H1 (cell line): ENCODE measurements at regions not wholly inside any gene's neighbourhood (a gene's known extent, or its start where the extent isn't known, plus 50 kb on each side); places are given as distances from the start of the nearest gene placed in this dataset.

ENCODE experiments used
- ASH2L ChIP-seq: fragments of 200-600, 300-600 bp; sonication (generic); IDR thresholded peaks from one replicate; pipeline ENCODE4 v1.7.1; 2017; ENCODE audit warnings: low read length
- BCL11A ChIP-seq, 2 experiments: IDR thresholded peaks; one replicate each; pipeline ENCODE4 v1.6.1; 2011; ENCODE audit warnings: low read depth in 2 of 2, low read length in 2 of 2, mild to moderate bottlenecking in 2 of 2
- JUND ChIP-seq: IDR thresholded peaks from 2 replicates; pipeline ENCODE4 v1.6.1; 2011; ENCODE audit warnings: mild to moderate bottlenecking, improper control_type of control experiment, low read length
- MAFK ChIP-seq: IDR thresholded peaks from 2 replicates; pipeline ENCODE4 v1.6.1; 2012; ENCODE audit warnings: low read depth, mild to moderate bottlenecking, improper control_type of control experiment, low read length
- MAX ChIP-seq: IDR thresholded peaks from 2 replicates; pipeline ENCODE4 v1.6.1; 2012; ENCODE audit warnings: inconsistent platforms
- SAP30 ChIP-seq: fragments of 300-600 bp; sonication (generic); IDR thresholded peaks from 2 replicates; pipeline ENCODE4 v1.7.1; 2012; ENCODE audit warnings: low read length, moderate library complexity, mild to moderate bottlenecking, inconsistent platforms; ENCODE audit not compliant: insufficient read depth, insufficient replicate concordance
- SP4 ChIP-seq: IDR thresholded peaks from 2 replicates; pipeline ENCODE4 v1.6.1; 2012; ENCODE audit warnings: low read length, inconsistent platforms

DNA sequence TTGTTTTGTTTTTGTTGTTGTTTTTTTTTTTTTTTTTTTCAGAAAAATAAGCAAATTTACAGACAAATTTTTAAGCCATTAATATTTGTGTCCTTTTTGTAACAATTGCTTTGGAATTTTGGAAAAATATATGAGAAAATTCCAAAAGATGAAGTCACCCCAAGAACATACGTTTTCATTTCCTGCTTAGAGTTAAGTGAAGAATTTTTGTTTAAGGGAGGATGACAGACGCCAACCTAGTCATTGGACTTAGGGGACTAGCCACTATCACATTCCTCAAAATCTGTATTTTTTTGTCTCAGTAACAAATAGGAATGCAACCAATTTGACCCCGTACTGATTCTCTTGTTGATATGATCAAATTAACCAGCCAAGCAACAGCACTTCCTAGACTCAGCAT is 433.9 kb upstream of the SLC30A5 start (continued):
- TF ChIP-seq JUND (no peak), MAX (no peak), ASH2L (no peak), MAFK (no peak), BCL11A (IDR thresholded peaks at IDR 0.05; ENCODE audit: low read depth in 2 of 2, low read length in 2 of 2) (no peak), SAP30 (no peak), SP4 (no peak)
